ENCODE measurements at regions not wholly inside any gene's neighbourhood (a gene's known extent, or its start where the extent isn't known, plus 50 kb on each side); places are given as distances from the start of the nearest gene placed in this dataset.
"Not testable (repeated sequence)": the region's sequence is repeated elsewhere in the genome, so short reads cannot be mapped to it uniquely, and the experiment has no call there.

DNA sequence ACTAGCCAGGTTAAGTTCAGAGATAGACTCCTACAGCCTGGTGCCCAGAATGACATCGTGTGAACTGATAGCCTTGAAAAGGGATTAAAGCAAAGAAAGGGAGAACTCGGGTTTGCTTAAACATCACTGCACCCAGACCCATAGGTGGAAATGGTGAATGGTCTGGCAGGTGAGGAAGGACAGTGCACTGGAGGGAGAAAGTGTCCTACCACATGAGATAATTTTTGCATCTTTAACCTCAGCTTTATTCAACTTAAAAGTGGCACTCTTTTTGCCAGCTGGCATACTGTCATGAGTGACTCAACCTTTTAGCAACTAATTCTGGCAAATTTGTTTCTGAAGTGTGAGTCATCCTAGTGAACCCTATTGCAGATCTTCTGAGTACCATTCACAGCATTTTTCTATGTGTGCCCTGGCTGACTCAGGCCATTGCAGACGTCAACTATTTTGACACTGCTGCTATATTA, 53.0 kb upstream of the DAPP1 start:
- DNase-seq (ENCODE audit: low spot score), result peak; percentile 12

DNA sequence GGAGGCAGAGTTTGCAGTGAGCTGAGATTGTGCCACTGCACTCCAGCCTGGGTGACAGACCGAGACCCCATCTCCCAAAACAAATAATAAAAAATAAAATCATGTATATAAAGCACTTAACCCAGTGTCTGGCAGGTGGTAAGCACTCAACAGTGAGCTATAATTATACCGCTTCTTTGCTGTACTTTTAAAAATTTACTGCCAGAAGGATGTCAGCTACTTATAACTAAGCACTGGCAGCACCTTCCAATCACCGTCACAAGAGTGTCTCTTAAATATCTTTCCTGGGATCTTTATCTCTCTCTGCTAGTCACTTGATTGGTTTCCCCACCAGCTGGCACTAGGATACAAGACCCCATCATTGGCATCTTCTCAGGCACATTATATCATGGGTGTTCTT, 53.9 kb upstream of the DAPP1 start:
- no peak for DNase-seq (ENCODE audit: low spot score)

DNA sequence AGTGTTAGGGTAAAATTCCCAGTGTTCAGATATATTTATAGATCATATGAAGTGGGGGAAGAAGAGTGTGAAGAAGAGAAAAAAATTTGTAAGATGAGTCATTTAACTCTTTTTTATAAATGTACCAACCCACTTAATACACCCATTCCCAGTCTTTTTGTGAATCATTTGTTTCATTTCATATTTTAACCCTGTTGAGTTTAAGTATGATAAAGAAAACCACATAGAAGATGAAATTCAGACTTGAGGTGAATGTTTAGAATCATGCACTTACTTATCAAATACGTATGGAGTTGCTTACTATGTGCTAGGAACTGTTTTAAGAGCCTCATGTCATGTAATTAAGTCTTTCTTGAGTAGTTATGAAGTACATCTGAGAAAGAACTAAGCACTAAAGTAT, 56.6 kb upstream of the DAPP1 start:
- DNase-seq (ENCODE audit: low spot score), result no peak

DNA sequence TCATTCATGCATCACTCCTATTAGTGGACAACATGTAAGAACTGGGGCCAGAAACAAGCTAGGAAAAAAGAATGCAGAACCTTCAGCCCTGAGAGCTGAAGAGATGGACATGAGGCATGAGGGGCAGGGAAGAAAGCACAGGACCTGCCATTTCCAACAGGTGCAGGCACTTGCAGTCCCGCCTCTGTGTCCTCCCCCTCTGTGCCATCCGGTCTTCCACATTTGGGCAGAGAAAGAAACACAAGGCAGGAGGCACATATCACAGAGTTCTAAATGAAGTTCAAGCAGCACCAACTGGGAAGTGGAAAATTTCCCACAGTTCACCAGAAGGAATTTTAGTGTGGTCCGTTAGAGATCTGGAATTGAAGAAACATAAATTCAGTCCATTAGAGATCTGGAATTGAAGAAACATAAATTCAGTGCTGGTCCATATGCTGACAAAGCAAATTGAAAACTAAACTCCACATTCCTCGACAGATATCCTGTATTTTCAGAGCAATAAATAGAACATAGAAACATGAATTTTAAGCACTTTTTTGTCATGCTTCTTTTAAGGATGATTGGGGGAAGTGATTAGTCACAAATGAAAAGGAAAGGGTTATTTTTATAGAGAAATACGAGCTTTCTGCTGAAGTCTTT, 57.2 kb upstream of the DAPP1 start:
- DNase-seq (ENCODE audit: low spot score), result no peak

DNA sequence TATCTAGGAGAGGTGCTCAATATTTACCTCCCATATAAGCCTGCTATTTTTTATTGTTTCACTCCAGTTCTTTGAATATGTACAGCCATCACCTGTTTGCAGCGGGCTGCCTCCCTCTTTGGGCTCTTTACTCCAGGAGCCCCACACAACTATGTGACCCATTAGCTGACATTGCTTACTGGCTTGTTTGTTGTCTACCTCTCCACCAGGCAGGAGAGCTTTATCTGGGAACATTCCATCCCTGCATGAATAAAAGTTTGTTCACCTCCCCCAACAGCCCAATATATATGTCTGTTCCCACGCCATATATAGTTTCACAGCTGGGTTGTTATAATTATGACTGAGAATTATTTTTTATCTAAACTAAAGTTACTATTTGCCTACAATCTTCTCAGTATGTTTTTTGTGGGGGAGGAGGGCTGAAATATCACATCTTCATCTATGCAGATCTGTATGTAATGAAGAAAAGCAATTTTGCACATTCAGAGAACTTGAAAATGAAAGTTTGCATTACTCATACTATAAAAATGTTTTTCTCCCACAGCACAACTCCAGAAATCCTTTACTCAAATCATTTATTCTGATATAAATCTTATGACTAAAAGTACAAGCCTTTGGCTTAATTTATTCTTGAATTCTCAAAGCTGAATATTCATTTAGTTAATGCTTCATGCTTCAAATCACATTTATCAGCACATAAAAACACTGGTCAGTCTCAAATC, 61.2 kb upstream of the DAPP1 start:
- DNase-seq (ENCODE audit: low spot score), result no peak

DNA sequence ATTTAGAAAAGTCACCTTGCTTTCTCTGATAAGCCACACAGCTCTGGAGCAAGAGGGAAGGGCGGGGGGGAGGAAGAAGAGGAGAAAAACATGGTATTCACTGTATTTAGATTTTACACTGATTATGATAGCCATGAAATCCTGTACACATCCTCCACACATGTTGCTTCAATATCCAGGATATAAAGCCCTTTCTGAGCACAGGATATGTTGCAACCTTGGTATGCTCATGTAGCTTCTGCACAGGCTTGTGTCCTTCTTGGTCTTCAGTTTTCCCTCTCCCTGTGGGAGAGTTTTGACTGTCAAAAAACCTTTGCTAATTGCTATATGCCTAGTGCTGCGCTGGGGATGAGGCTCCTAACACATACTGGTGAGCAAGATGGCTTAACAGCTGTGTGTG, 61.9 kb upstream of the DAPP1 start:
- no peak for DNase-seq (ENCODE audit: low spot score)

DNA sequence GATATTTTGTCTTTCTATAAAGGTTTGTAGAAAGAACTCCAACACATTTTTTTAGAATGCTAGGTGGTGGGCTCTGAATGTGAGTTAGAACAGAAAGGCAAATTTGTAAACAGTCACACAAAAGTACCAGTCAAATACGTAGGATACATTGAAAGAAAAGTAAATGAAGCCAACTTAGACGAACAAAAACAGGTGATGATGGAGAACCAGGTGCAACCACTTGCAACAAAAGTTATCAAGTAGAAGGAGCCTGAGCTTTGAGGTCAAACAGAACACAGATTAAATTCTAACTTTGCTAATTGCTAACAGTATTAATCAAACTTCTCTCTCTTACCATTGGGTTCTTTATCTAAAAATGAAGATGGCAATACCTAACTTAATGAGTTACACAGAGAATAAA, 62.7 kb upstream of the DAPP1 start:
- DNase-seq (ENCODE audit: low spot score), result no peak

DNA sequence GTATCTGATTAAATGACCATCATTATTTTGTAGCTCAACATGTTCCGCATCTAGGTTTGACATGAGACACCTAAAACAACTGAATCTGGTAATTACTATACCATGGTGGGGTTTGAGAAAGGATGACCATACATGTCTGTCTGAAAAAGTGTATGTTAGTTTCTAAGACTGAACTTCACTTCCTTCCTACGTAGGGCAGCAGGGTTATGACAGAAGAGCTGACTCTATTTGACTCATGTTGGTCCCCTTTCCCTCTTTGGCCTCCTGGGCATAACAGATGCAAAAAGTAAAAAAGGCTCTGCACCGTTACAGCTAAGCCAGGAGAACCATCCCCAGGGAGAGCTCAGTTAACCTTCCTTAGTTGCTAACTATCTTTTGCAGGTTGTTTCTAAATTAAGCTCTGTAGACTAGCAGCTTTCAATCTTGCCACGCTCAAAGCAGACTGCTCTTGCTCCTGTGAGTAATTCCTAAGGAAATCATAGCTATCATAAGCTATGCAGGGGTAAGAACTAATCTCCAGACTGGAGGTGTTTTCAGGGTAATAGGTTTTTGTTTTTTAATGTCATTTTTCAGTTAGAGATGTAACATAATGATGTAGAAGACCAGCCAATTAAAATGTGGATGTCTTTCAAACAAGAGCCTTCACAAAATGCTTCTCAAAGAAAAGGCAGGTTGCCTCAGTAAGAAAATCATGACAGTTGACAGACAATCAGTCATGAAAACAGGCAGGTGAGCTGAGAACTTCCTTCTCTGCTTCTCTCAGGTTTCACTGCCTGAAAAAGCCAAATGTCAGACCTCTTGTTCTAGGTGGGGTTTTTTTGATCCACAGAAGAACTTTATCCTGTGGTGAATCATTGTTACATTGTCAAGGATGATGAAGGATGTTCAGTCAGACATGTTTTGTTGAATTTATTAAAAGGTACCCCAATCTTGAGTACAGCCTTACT, 66.9 kb upstream of the DAPP1 start:
- DNase-seq (ENCODE audit: low spot score), result no peak

DNA sequence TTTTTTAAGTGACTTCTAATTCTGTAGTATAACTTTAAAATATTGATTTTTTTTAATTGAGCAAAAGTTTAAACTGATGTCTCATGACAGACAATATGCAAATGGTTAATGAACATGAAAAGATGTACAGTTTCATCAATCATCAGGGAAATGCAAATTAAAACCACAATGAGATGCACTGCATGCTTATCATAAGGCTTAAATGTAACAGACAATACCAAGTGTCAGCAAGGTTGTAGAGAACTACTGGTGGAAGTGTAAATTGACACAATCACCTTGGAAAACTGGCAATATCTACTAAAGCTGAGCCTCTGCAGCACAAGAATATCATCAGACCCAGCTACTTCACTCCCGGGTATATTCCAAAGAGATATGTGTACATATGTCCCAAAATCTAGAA, 70.2 kb upstream of the DAPP1 start:
- DNase-seq (ENCODE audit: low spot score), result no peak

DNA sequence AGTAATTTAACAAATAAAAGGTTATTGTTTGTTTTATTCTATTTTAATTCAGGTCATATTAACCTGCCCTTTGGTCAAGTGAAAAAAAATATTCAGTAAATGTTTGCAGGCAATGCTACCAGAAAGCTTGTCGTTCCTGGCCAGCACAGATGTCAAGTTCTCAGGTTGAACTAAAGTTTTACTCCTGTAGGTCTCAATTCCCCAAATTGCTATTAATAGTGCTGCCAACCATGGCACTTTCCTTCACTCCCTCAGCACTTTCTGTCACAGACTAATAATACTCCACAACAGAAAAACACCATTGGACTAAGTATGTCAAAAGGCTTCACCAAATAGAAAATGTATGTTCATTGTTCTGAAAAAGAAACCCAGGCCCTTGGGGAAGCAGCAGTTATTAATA, 79.2 kb upstream of the C4orf54 start:
- DNase-seq (ENCODE audit: low spot score), result no peak

DNA sequence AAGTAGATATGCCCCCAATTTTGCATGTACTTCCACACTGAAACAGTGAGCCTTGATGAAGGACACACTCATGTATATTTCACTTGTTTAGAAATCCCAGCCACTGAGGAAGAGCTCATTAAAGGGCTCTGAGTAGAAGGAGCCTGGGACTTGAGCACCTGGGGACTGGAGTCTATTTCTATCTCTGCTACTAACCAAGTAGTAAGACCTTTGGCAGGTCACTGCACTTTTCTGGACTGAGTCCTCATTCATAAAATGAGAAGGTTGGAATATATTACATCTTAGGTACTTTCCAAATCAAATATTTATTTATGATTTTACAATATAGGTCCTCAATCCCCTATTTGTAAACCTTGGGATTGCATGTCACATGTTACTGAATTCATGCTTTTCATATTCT, 78.2 kb upstream of the C4orf54 start:
- no peak for DNase-seq (ENCODE audit: low spot score)

DNA sequence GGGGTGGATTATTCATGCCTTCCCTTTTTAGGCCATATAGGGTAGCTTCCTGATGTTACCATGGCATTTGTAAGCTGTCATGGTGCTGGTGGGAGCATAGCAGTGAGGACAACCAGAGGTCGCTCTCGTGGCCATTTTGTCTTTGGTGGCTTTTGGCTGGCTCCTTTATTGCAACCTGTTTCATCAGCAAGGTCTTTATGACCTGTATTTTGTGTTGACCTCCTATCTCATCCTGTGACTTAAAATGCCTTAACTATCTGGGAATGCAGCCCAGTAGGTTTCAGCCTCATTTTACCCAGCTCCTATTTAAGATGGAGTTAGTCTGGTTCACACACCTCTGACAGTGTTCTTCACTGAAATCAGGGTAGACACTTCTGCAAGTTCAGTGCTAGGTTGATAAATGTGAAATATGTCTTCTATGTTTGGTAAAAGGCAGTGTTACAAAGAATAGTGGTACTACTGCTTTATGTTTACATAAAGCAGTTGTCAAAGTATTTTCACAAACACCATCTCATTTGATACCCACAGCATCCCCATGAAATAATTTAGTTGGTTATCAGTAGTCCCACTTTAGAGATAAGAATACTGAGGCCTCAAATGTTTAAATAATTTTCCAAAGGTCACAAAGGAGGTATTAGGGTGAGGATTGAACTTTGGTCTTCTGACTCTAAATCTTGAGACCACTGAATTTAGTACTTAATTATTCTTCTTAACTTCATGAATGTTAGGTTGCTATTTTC, 77.1 kb upstream of the C4orf54 start:
- no peak for DNase-seq (ENCODE audit: low spot score)

DNA sequence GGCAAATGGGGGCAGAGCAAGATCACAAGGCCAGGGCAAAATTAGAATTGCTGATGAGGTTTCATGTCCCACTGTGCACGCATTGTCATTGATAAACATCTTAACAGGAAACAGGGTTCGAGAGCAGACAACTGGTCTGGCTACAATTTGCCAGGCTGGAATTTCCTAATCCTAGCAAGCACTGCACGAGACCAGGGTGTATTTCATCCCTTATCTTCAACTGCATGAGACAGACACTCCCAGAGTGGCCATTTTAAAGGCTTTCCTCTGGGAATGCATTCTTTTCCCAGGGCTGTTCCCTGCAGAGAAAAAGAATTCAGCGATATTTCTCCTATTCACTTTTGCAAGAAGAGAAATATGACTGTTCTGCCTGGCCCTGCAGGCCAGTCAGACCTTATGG, 75.8 kb upstream of the C4orf54 start:
- DNase-seq (ENCODE audit: low spot score), result not testable (repeated sequence)

DNA sequence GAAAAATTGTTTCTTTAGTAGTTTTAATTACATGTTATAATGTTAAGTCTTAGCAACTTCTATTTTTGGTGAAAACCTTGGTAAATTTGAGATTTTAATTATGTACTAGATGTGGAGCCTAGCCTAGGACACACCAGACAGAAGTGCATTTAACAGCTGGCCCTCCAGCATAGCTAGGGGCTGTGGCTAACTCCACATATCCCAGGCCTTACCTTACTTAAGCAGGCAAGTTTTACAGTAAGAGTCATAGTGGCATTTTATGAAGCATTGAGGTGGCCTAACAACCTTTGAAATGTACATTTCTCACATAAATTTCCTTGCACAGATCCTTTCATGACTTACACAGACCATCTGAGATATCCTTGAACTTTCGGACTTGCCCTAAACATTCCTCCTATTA, 71.6 kb upstream of the C4orf54 start:
- DNase-seq (ENCODE audit: low spot score), result no peak

DNA sequence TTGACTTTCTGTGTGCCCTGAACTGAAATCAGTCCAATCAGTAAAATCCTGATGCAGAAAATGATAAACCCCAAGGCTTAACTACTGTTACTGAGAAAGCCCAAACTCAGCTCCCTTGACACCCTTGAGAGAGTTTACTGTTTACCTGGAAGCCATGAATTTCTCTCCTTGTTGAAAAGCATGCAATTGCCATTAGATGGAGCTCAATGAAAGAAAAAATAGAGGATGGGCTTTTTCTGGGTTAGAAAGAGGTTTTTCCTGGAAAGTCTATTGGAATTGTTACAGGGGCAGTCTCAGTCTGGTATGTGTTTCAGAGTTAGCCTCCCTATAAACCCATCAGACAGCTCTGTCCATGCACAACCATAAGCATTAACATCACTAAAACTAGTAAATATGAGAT, 66.4 kb upstream of the C4orf54 start:
- DNase-seq (ENCODE audit: low spot score), result no peak

DNA sequence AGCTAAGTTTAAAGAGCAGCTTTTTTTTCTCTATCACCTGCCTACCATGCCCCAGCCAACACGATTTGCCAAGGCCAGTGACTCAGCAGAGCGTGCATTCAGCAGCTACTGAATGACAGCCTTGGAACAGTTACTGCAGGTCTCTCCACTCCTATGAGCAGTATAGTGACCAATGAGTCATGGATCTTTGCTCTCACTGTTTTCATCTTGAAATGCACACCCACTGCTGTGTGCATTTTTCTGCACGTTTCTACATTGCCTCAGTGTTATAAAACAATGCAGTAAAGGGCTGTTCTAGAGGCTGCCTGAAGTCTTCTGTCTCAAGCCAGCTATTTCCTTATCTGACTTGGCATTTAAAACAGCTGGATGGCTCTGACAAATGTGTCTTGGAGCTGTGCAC, 66.0 kb upstream of the C4orf54 start:
- DNase-seq (ENCODE audit: low spot score), result peak; percentile 44

DNA sequence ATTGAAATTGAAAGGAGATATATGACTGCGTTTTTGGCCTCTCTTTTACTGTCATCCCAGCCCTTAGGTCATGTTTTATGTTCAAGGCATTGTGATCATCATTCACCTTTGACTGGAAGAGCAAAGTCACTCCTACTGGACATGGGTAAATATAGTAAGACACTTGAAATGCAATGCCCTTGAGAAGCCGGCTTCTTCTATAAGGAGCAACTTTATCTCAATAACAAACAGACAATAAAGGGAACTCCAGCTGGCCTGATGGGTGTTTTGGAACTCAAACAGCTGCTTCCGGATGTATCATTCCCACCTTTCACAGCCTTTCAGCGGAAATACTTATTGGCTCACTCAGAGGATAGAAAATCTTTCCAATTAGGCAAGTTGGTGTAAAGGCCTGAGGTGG, 65.1 kb upstream of the C4orf54 start:
- no peak for DNase-seq (ENCODE audit: low spot score)

DNA sequence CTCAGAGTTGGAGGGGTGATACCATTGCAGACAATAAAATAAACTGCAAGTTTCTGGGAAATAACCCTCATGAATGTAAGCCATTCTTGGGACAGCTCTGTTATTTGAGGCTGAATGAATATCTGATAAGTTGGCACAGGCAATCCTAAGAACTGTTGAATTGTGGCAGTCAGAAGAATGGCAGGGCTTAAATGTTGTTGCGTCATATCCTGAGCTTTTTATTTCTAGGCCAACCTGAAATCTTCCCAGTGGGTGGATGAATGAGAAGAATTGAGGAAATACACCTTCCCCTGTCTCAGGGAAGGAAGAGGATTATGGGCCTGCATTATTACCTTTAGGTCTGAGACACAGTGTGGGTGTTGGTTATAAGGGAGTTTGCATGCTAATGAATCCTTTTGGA, 64.4 kb upstream of the C4orf54 start:
- DNase-seq (ENCODE audit: low spot score), result no peak

DNA sequence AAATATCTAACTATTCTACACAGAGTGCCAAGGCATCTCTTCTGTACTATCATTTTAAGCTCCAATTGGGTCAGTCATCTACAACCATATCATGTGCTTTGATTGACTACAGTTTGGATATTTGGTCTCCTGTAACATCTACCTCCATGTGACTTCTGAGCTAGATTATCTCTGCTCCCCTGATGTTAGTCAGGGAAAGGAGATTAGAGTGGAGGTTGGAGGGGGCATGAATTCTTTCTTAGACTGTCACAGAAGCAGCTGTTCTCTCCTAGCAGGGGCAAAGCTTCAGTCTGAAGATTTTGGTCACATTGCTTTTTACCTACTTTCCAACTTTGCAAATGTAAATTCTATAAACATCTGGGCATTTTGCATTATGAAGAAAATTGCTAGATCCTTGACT, 62.6 kb upstream of the C4orf54 start:
- no peak for DNase-seq (ENCODE audit: low spot score)

DNA sequence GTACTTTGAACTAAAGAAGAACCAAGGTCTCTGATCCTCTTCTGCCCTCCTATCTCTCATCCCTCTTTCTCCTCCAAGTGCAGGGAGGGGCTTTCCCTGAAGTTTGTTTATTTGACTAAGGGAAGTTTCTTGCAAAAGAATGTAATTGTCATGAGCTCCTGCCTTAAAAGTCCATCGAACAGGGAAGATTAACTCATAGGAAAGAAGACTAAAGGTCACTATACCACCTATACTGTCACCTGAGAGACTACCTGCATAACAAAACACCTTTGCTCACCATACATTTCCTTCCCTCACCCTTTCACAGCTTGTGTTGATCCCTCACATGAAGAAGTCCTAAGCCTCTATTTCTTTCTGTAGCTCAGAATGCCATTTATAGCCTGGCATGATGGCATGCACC, 59.4 kb upstream of the C4orf54 start:
- no peak for DNase-seq (ENCODE audit: low spot score)

DNA sequence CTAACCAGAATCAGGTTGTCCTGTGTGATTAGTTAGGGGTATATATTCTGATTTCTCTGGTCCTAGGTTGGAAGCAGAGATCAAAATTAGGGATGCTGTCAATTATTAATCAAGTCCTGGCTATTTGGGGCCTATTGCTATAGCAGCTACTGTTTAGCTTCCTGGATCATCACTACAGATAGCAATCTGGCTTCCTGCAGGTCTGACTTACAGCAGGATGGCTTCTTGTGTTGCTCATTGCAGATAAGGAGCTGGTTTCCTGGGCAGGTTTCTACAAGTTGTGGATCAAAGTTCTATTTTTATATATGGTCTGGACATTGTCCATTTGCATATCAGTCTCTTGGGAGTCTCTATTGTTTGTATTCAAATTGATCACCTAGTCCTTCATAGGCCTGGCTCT, 57.7 kb upstream of the C4orf54 start:
- no peak for DNase-seq (ENCODE audit: low spot score)

DNA sequence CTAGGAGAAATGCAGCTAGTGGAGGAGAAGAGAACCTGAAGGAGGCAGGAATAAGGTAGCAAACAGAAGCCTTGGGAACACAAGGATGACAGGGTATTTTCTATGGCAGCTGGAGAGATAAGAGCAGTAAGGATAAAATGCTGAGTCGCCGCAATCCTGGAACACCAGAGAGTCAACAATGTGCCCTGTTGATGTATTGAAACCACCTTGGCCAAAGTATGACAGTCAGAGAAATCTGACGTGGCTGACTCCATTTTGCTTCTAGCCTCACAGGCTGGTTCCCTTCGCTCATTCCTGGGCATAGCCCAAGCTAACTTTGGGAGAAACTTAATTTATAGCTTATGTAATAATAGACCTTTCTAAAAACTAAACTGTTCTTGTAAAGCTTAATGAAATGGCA, 56.6 kb upstream of the C4orf54 start:
- DNase-seq (ENCODE audit: low spot score), result no peak
